T-helper 1 cell treated with Interleukin-12 subunit alpha and Interleukin-12 subunit beta and Interleukin-4 antibody, amounts not matched to agents 30 μg/mL and 1 μg/mL, for 36 hours (primary cell): ENCODE measurements at regions not wholly inside any gene's neighbourhood (a gene's known extent, or its start where the extent isn't known, plus 50 kb on each side); places are given as distances from the start of the nearest gene placed in this dataset.
"Not testable (repeated sequence)": the region's sequence is repeated elsewhere in the genome, so short reads cannot be mapped to it uniquely, and the experiment has no call there.

Experiments used
- H3K27ac Mint-ChIP-seq: one replicate; pipeline ENCODE4 v1.8.0; 2021; ENCODE audit warnings: mild to moderate bottlenecking, mixed read lengths
- H3K27me3 Mint-ChIP-seq: one replicate; pipeline ENCODE4 v1.8.0; 2021; ENCODE audit warnings: low read depth, mixed read lengths
- H3K36me3 Mint-ChIP-seq: one replicate; pipeline ENCODE4 v1.8.0; 2021; ENCODE audit warnings: low read depth, mixed read lengths
- H3K4me1 Mint-ChIP-seq: one replicate; pipeline ENCODE4 v1.8.0; 2021; ENCODE audit warnings: low read depth, mixed read lengths
- H3K4me3 Mint-ChIP-seq: one replicate; pipeline ENCODE4 v1.8.0; 2021; ENCODE audit warnings: mild to moderate bottlenecking, moderate library complexity, mixed read lengths
- H3K9me3 Mint-ChIP-seq: one replicate; pipeline ENCODE4 v1.8.0; 2021; ENCODE audit warnings: mixed read lengths

DNA sequence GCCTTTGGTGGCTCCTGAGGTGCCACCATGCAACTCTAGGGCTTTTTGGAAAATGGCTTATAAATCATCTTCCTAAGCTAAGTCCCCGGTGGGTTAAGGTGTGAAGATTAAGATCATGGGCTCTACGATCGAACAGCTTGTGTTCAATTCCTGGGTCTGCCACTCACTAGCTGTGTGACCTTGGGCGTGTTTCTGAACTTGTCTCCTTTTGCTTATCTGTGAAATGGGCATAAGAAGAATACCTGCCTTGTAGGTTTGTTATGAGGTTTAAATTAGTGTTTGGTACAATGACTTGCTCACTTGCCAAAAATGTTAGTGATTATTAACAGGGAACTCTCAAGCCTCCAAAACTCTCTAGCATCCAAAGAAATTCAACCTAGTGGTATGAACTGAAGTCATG lies 119.2 kb upstream of the PITX1 start:
- peaks cover 5% of the 10 kb centered on the region for H3K9me3 Mint-ChIP-seq

DNA sequence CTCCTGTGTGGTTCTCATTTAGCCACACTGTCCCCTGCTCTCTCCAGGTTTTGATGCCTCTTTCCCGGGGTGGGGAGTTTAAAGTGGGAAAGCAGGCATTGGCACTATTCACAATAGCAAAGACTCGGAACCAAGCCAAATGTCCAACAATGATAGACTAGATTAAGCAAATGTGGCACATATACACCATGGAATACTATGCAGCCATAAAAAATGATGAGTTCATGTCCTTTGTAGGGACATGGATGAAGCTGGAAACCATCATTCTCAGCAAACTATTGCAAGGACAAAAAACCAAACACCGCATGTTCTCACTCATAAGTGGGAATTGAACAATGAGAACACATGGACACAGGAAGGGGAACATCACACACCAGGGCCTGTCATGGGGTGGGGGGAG lies 117.6 kb upstream of the PITX1 start:
- H3K27ac Mint-ChIP-seq, H3K9me3 Mint-ChIP-seq, H3K36me3 Mint-ChIP-seq, H3K27me3 Mint-ChIP-seq, H3K4me3 Mint-ChIP-seq, H3K4me1 Mint-ChIP-seq: not testable (repeated sequence)

More for the DNA sequence above, 119.2 kb upstream of the PITX1 start:
- Mint-ChIP-seq H3K27ac (no peak overlapping the region), H3K27me3 (no peaks in the 10 kb centered on the region), H3K4me1 (no peaks in the 10 kb centered on the region), H3K4me3 (no peak overlapping the region), H3K36me3 (no peaks in the 10 kb centered on the region)

- Mint-ChIP-seq H3K4me1 (no peaks in the 10 kb centered on the region), H3K9me3 (peaks cover 4% of the 10 kb centered on the region), H3K4me3 (no peak overlapping the region), H3K36me3 (no peaks in the 10 kb centered on the region), H3K27ac (no peak overlapping the region), H3K27me3 (peaks cover 7% of the 10 kb centered on the region)
Observed at GRCh38 chr5:135151256-135151655, 117.2 kb upstream of the PITX1 start.

- H3K4me1 Mint-ChIP-seq = no peaks in the 10 kb centered on the region
- H3K9me3 Mint-ChIP-seq = peaks cover 4% of the 10 kb centered on the region
- no peak overlapping the region for H3K27ac Mint-ChIP-seq
- no peak overlapping the region for H3K4me3 Mint-ChIP-seq
- H3K36me3 Mint-ChIP-seq = no peaks in the 10 kb centered on the region
- peaks cover 8% of the 10 kb centered on the region for H3K27me3 Mint-ChIP-seq
Observed at GRCh38 chr5:135150767-135151166, 116.7 kb upstream of the PITX1 start.

GRCh38 chr5:135149956-135150723 lies 116.1 kb upstream of the PITX1 start:
- peaks cover 4% of the 10 kb centered on the region for H3K9me3 Mint-ChIP-seq
- H3K4me1 Mint-ChIP-seq = no peaks in the 10 kb centered on the region
- H3K4me3 Mint-ChIP-seq = no peak overlapping the region
- peaks cover 8% of the 10 kb centered on the region for H3K27me3 Mint-ChIP-seq
- no peaks in the 10 kb centered on the region for H3K36me3 Mint-ChIP-seq
- no peak overlapping the region for H3K27ac Mint-ChIP-seq

DNA sequence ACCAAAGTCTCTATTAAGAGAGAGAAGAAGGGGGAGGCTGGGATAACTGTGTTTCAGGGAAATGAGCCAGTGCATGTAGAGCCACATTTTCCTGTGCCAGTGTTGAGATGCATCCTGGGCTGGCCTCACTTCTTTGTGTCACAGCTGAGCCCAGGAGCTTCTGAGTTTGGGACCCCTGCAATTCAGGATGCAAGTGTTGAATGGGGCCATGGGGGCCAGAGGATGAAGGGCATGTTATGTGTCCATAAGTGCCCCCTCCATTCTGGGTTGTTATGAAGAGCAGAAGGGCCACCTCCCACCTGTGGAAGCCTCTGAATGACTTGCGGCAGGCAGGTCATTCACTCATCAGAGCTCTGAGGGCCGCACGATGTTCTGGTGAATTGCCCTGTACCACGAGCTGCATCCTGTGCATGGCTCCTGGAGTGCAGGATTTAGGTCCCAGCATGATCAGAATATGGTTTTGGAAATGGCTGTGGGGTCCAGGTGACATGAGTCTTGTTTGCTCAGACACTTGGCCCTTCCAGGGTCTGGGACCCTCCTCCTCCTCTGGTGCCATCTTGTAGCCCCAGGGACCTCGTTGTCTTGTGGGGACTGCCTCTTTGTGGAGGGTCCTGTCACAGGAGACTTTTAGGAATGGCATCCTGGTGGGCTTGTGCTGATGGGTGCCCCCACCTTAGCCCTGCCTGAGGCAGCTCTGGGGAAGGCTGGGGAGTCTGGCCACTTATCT lies 115.4 kb upstream of the PITX1 start:
- H3K27me3 Mint-ChIP-seq = peaks cover 8% of the 10 kb centered on the region
- H3K27ac Mint-ChIP-seq = no peak overlapping the region
- H3K36me3 Mint-ChIP-seq = no peaks in the 10 kb centered on the region
- H3K4me1 Mint-ChIP-seq = no peaks in the 10 kb centered on the region
- H3K4me3 Mint-ChIP-seq = no peak overlapping the region
- peaks cover 4% of the 10 kb centered on the region for H3K9me3 Mint-ChIP-seq

GRCh38 chr5:135147294-135148090 lies 113.5 kb upstream of the PITX1 start:
- no peak overlapping the region for H3K4me3 Mint-ChIP-seq
- no peak overlapping the region for H3K27ac Mint-ChIP-seq
- H3K27me3 Mint-ChIP-seq = peaks cover 8% of the 10 kb centered on the region
- no peaks in the 10 kb centered on the region for H3K4me1 Mint-ChIP-seq
- no peaks in the 10 kb centered on the region for H3K36me3 Mint-ChIP-seq
- peaks cover 4% of the 10 kb centered on the region for H3K9me3 Mint-ChIP-seq

GRCh38 chr5:135145985-135146384 lies 112.0 kb upstream of the PITX1 start:
- H3K9me3 Mint-ChIP-seq = peaks cover 4% of the 10 kb centered on the region
- H3K36me3 Mint-ChIP-seq = no peaks in the 10 kb centered on the region
- H3K4me1 Mint-ChIP-seq = no peaks in the 10 kb centered on the region

GRCh38 chr5:135143682-135144081 lies 109.7 kb upstream of the PITX1 start:
- H3K27me3 Mint-ChIP-seq, H3K4me3 Mint-ChIP-seq, H3K27ac Mint-ChIP-seq, H3K36me3 Mint-ChIP-seq, H3K9me3 Mint-ChIP-seq, H3K4me1 Mint-ChIP-seq: not testable (repeated sequence)

More at GRCh38 chr5:135145985-135146384, 112.0 kb upstream of the PITX1 start:
- Mint-ChIP-seq H3K4me3 (no peak overlapping the region), H3K27me3 (peaks cover 8% of the 10 kb centered on the region), H3K27ac (no peak overlapping the region)

- Mint-ChIP-seq H3K4me1 (no peaks in the 10 kb centered on the region), H3K9me3 (no peaks in the 10 kb centered on the region), H3K36me3 (no peaks in the 10 kb centered on the region), H3K4me3 (no peak overlapping the region), H3K27me3 (peaks cover 4% of the 10 kb centered on the region), H3K27ac (no peak overlapping the region)
Observed at GRCh38 chr5:135141303-135142268, 107.6 kb upstream of the PITX1 start.

- Mint-ChIP-seq H3K9me3 (no peaks in the 10 kb centered on the region), H3K27ac (no peak overlapping the region), H3K4me1 (no peaks in the 10 kb centered on the region), H3K4me3 (no peak overlapping the region), H3K27me3 (no peaks in the 10 kb centered on the region), H3K36me3 (no peaks in the 10 kb centered on the region)
Observed at GRCh38 chr5:135140446-135141204, 106.6 kb upstream of the PITX1 start.

GRCh38 chr5:135139381-135140134 lies 105.5 kb upstream of the PITX1 start:
- Mint-ChIP-seq H3K4me1 (no peaks in the 10 kb centered on the region), H3K4me3 (no peak overlapping the region), H3K9me3 (no peaks in the 10 kb centered on the region), H3K27ac (no peak overlapping the region), H3K36me3 (no peaks in the 10 kb centered on the region), H3K27me3 (no peaks in the 10 kb centered on the region)
